B cell (primary cell): ENCODE measurements at regions not wholly inside any gene's neighbourhood (a gene's known extent, or its start where the extent isn't known, plus 50 kb on each side); places are given as distances from the start of the nearest gene placed in this dataset.

ENCODE experiments used
- ATAC-seq: fragments of 200-7000 bp; cut with Tn5 transposase; one replicate; pipeline ENCODE4 v1.10.0; 2021; ENCODE audit warnings: low read depth, mild to moderate bottlenecking, moderate number of reproducible peaks, moderate library complexity
- CTCF ChIA-PET: fragments of 350-600 bp; sonication (Branson Sonifier 250); formaldehyde crosslinking; loops from one replicate; lab custom pipeline; 2021; ENCODE audit warnings: antibody characterized with exemption, inconsistent platforms; lab: Charles Lee
- POLR2A ChIA-PET: fragments of 350-600 bp; sonication (Branson Sonifier 250); formaldehyde crosslinking; loops from one replicate; lab custom pipeline; 2021; ENCODE audit warnings: antibody characterized with exemption; lab: Charles Lee
- DNase-seq: peaks from one replicate; pipeline ENCODE4 v3.0.0; 2013
- H2AFZ ChIP-seq: 2 replicates; pipeline ENCODE4 v1.6.1; 2012; ENCODE audit warnings: mild to moderate bottlenecking, low read depth, low read length; ENCODE audit not compliant: insufficient read depth, poor library complexity, severe bottlenecking
- H3K27ac ChIP-seq, 2 donors: 1 replicate in 1 of 2; 2 replicates in 1 of 2; pipeline ENCODE4 v1.5.1; 2012 to 2013; ENCODE audit warnings: low read length in 2 of 2, mild to moderate bottlenecking in 2 of 2, moderate library complexity in 1 of 2
- H3K27me3 ChIP-seq, 4 experiments: fragments of 200-600 bp in 1 of 4; sonication (generic) in 1 of 4; replicated peaks in 1 of 4; 1 replicate in 2 of 4; 2 replicates in 2 of 4; pipeline versions ENCODE4 v1.6.1 to v1.7.0; 2013 to 2016; ENCODE audit warnings: low read length in 3 of 4, mild to moderate bottlenecking in 2 of 4, mixed read lengths in 1 of 4, moderate library complexity in 1 of 4; ENCODE audit not compliant: insufficient read depth in 4 of 4, control insufficient read depth in 3 of 4; ENCODE audit errors: control extremely low read depth in 1 of 4
- H3K36me3 ChIP-seq, 2 experiments: replicated peaks in 1 of 2; 1 replicate in 1 of 2; 2 replicates in 1 of 2; pipeline versions ENCODE4 v1.6.1 to v1.7.1; 2013; ENCODE audit warnings: low read length in 1 of 2; ENCODE audit not compliant: insufficient read depth in 2 of 2, control insufficient read depth in 1 of 2; ENCODE audit errors: control extremely low read depth in 1 of 2, extremely low read depth in 1 of 2
- H3K4me1 ChIP-seq, 2 donors: fragments of 200-600 bp in 1 of 2; sonication (generic) in 1 of 2; 1 replicate in 1 of 2; 2 replicates in 1 of 2; pipeline versions ENCODE4 v1.5.1 to v1.6.1; 2013 to 2017; ENCODE audit warnings: low read length in 2 of 2; ENCODE audit not compliant: control insufficient read depth in 2 of 2, insufficient read depth in 2 of 2
- H3K4me2 ChIP-seq: replicated peaks from 2 replicates; pipeline ENCODE3; 2012; ENCODE audit warnings: mild to moderate bottlenecking, low read depth, low read length; ENCODE audit not compliant: poor library complexity, severe bottlenecking
- H3K4me3 ChIP-seq, 5 experiments: fragments of 200-600 bp in 1 of 5; sonication (generic) in 1 of 5; 1 replicate in 3 of 5; 2 replicates in 2 of 5; pipeline versions ENCODE4 v1.5.1 to v1.7.0; 2011 to 2016; ENCODE audit warnings: low read length in 4 of 5, mild to moderate bottlenecking in 4 of 5, low read depth in 2 of 5, control low read depth in 1 of 5, moderate library complexity in 1 of 5; ENCODE audit not compliant: insufficient read depth in 1 of 5; ENCODE audit errors: control extremely low read depth in 1 of 5, extremely low read depth in 1 of 5
- H3K79me2 ChIP-seq: fragments of 200-600 bp; sonication (generic); one replicate; pipeline ENCODE4 v1.6.0; 2016; ENCODE audit warnings: low read length; ENCODE audit not compliant: control insufficient read depth, insufficient read depth
- H3K9ac ChIP-seq: fragments of 200-600 bp; sonication (generic); 2 replicates; pipeline ENCODE4 v1.6.1; 2017; ENCODE audit warnings: mild to moderate bottlenecking, low read length, moderate library complexity
- H3K9me3 ChIP-seq, 3 donors: one replicate each; pipeline versions ENCODE4 v1.6.1 to v1.7.1; 2013; ENCODE audit warnings: low read length in 2 of 3; ENCODE audit not compliant: control insufficient read depth in 2 of 3, insufficient read depth in 1 of 3; ENCODE audit errors: control extremely low read depth in 1 of 3
- H4K20me1 ChIP-seq: 2 replicates; pipeline ENCODE4 v1.6.0; 2012; ENCODE audit warnings: mild to moderate bottlenecking, low read length; ENCODE audit not compliant: insufficient read depth, control insufficient read depth, poor library complexity, severe bottlenecking
- H3K27ac Mint-ChIP-seq: one replicate; pipeline ENCODE4 v1.8.0; 2021; ENCODE audit warnings: mixed read lengths
- H3K27me3 Mint-ChIP-seq: one replicate; pipeline ENCODE4 v1.8.0; 2021; ENCODE audit warnings: mixed read lengths
- H3K4me1 Mint-ChIP-seq: one replicate; pipeline ENCODE4 v1.8.0; 2021; ENCODE audit warnings: mixed read lengths
- H3K4me3 Mint-ChIP-seq: one replicate; pipeline ENCODE4 v1.8.0; 2021; ENCODE audit warnings: mixed read lengths
- H3K9me3 Mint-ChIP-seq: one replicate; pipeline ENCODE4 v1.8.0; 2022; ENCODE audit warnings: mixed read lengths; ENCODE audit not compliant: insufficient read depth
- CTCF ChIP-seq: fragments of 200-600 bp; IDR thresholded peaks from one replicate; pipeline ENCODE4 v1.8.0; 2022; ENCODE audit warnings: antibody characterized with exemption, mild to moderate bottlenecking
- EZH2 ChIP-seq: IDR thresholded peaks from 2 replicates; pipeline ENCODE4 v1.6.1; 2012; ENCODE audit warnings: borderline replicate concordance, low read depth, mild to moderate bottlenecking, moderate library complexity, low read length; ENCODE audit not compliant: insufficient read depth, poor library complexity, severe bottlenecking
- WGBS: methylation state at CpG from one replicate; pipeline ENCODE4 v1.1.5; 2013; ENCODE audit warnings: missing lambda C conversion rate; ENCODE audit not compliant: insufficient coverage; 5-methylcytosine and 5-hydroxymethylcytosine counted together
- intact Hi-C: fragments of 100-400 bp; cut with micrococcal nuclease; formaldehyde crosslinking; loops from one replicate; pipeline ENCODE4 v1.10.0; 2022

GRCh38 chr6:91490671-91491301, 903.9 kb upstream of the MAP3K7 start:
- Histone ChIP-seq H3K79me2 (no peaks in the 10 kb centered on the region), H3K9ac (no peak overlapping the region), H4K20me1 (no peaks in the 10 kb centered on the region), H3K27ac (no peak overlapping the region), H3K4me2 (no peak overlapping the region), H3K36me3 (no peaks in the 10 kb centered on the region), H3K4me1 (no peaks in the 10 kb centered on the region), H3K9me3 (no peaks in the 10 kb centered on the region), H3K4me3 (no peak overlapping the region), H3K27me3 (no peaks in the 10 kb centered on the region), H2AFZ (no peak overlapping the region)
- ATAC-seq (no peak), DNase-seq (no peak)
- H3K27ac Mint-ChIP-seq = no peak overlapping the region
- POLR2A ChIA-PET = no interaction called here
- intact Hi-C loops = no loop called here
- no peak for TF ChIP-seq EZH2
- TF ChIP-seq CTCF = no peak
- CTCF ChIA-PET = no interaction called here
- no peaks in the 10 kb centered on the region for H3K9me3 Mint-ChIP-seq
- no peaks in the 10 kb centered on the region for H3K4me1 Mint-ChIP-seq
- no peak overlapping the region for H3K4me3 Mint-ChIP-seq
- H3K27me3 Mint-ChIP-seq = no peaks in the 10 kb centered on the region
- WGBS = no CpG with 5 or more reads among the region's 2 CpGs

GRCh38 chr6:91487696-91488392, 901.0 kb upstream of the MAP3K7 start:
- Histone ChIP-seq H3K79me2 (no peaks in the 10 kb centered on the region), H4K20me1 (no peaks in the 10 kb centered on the region), H3K27ac (no peak overlapping the region), H2AFZ (no peak overlapping the region), H3K9ac (no peak overlapping the region), H3K36me3 (no peaks in the 10 kb centered on the region), H3K4me1 (no peaks in the 10 kb centered on the region), H3K4me3 (no peak overlapping the region), H3K9me3 (no peaks in the 10 kb centered on the region), H3K27me3 (no peaks in the 10 kb centered on the region), H3K4me2 (no peak overlapping the region)
- Mint-ChIP-seq H3K27ac (no peak overlapping the region), H3K27me3 (no peaks in the 10 kb centered on the region), H3K4me3 (no peak overlapping the region), H3K9me3 (no peaks in the 10 kb centered on the region), H3K4me1 (no peaks in the 10 kb centered on the region)
- ATAC-seq (no peak), DNase-seq (no peak)
- intact Hi-C loops = no loop called here
- ChIA-PET CTCF (no interaction called here), POLR2A (no interaction called here)
- WGBS = no CpG with 5 or more reads among the region's 2 CpGs
- TF ChIP-seq CTCF = no peak
- no peak for TF ChIP-seq EZH2
